Esophagus squamous epithelium (tissue), 4 donors: ENCODE measurements at regions not wholly inside any gene's neighbourhood (a gene's known extent, or its start where the extent isn't known, plus 50 kb on each side); places are given as distances from the start of the nearest gene placed in this dataset.

Experiments used
- CTCF ChIP-seq, 6 experiments: fragments of 450-650 bp in 4 of 6; fragments of 200-600 bp in 2 of 6; sonication (generic) in 2 of 6; IDR thresholded peaks; one replicate each; pipeline ENCODE4 v1.5.1; 2016 to 2019; ENCODE audit warnings: antibody characterized with exemption in 6 of 6, mild to moderate bottlenecking in 4 of 6, moderate library complexity in 4 of 6
- POLR2A ChIP-seq, 4 donors: fragments of 450-650 bp; IDR thresholded peaks; one replicate each; pipeline ENCODE4 v1.6.1; 2017; ENCODE audit warnings: antibody characterized with exemption in 4 of 4, mild to moderate bottlenecking in 4 of 4, moderate library complexity in 3 of 4

- TF ChIP-seq CTCF (IDR thresholded peaks at IDR 0.05), result no peak
- TF ChIP-seq POLR2A (IDR thresholded peaks at IDR 0.05), result no peak
These were observed 177.1 kb upstream of the WSCD1 start for GRCh38 chr17:5892921-5893675.
